C4-2B (cell line): ENCODE measurements at regions not wholly inside any gene's neighbourhood (a gene's known extent, or its start where the extent isn't known, plus 50 kb on each side); places are given as distances from the start of the nearest gene placed in this dataset.

Experiments
- ZFX ChIP-seq: fragments of 450-650 bp; IDR thresholded peaks from 2 replicates; pipeline ENCODE4 v1.6.1; 2017
- TF ChIP-seq, protein P1 (sequence below): fragments of 450-650 bp; conservative IDR thresholded peaks from 2 replicates; pipeline ENCODE4 v1.5.1; 2017; ENCODE audit warnings: mild to moderate bottlenecking

DNA sequence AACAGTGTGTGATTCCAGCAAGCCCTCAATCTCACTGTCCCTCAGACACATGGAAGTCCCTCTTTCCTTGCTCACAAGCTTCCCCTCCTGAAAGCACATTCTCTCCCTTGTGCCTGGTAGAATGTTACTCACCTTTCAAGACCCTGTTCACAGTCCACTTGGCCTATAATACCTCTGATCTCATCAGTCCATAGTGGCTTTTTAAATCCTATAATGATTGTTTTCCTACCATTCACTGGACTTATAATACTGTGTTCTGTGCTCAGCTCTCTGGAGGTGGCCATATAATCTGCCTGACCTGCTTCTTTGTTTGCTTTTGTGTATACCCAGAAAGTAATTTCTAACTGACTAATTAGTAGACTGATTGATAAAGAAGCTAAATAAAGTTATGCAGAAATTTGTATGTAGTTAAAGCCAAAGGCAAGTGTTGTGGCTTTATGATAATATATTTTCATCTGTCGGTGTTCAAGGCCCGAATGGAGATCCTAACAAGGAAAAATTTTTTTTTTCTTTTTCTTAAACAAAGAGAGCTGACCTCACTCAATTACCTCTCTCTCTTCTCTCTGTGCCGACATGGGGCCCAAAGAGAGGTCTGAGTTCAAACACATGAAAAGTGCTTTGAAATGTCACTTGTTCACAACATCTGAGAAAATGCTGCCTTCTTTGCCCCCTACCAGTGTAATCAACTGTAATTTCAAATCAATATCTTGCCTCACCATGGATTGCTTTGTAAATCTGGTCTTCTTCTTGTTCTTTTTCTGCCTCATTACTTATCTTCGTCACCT lies 1033.0 kb upstream of the PIK3C3 start:
- TF ChIP-seq, protein P1, sequence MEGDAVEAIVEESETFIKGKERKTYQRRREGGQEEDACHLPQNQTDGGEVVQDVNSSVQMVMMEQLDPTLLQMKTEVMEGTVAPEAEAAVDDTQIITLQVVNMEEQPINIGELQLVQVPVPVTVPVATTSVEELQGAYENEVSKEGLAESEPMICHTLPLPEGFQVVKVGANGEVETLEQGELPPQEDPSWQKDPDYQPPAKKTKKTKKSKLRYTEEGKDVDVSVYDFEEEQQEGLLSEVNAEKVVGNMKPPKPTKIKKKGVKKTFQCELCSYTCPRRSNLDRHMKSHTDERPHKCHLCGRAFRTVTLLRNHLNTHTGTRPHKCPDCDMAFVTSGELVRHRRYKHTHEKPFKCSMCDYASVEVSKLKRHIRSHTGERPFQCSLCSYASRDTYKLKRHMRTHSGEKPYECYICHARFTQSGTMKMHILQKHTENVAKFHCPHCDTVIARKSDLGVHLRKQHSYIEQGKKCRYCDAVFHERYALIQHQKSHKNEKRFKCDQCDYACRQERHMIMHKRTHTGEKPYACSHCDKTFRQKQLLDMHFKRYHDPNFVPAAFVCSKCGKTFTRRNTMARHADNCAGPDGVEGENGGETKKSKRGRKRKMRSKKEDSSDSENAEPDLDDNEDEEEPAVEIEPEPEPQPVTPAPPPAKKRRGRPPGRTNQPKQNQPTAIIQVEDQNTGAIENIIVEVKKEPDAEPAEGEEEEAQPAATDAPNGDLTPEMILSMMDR, result no peak
- TF ChIP-seq ZFX, result no peak
